ENCODE measurements at regions not wholly inside any gene's neighbourhood (a gene's known extent, or its start where the extent isn't known, plus 50 kb on each side); places are given as distances from the start of the nearest gene placed in this dataset.

- Histone ChIP-seq H2AFZ (ENCODE audit: low read length) (no peak overlapping the region), H3K23ac (ENCODE audit: insufficient read length, low read depth, low read length) (no peak overlapping the region), H2BK5ac (ENCODE audit: insufficient read length, low read length) (no peak overlapping the region), H3K56ac (ENCODE audit: insufficient read length, low read depth, low read length) (no peak overlapping the region), H3K23me2 (ENCODE audit: insufficient read length, low read depth, low read length, poor library complexity, severe bottlenecking) (no peaks in the 10 kb centered on the region), H3K27me3 (ENCODE audit: insufficient read depth, low read length) (no peaks in the 10 kb centered on the region), H3K79me2 (ENCODE audit: insufficient read depth, low read length) (no peaks in the 10 kb centered on the region), H3K4me2 (ENCODE audit: insufficient read depth, insufficient read length, low read length) (no peak overlapping the region), H3K9me3 (ENCODE audit: control insufficient read depth, low read depth, low read length) (no peaks in the 10 kb centered on the region), H3K4ac (ENCODE audit: low read depth, low read length) (no peak overlapping the region), H3K18ac (ENCODE audit: insufficient read length, low read depth, low read length) (no peak overlapping the region), H4K8ac (replicated peaks; ENCODE audit: insufficient read length, low read depth, low read length) (no peak overlapping the region), H3K79me1 (ENCODE audit: insufficient read depth, low read depth, low read length, poor library complexity, severe bottlenecking) (no peaks in the 10 kb centered on the region), H3T11ph (ENCODE audit: low read length) (no peak overlapping the region), H2BK20ac (ENCODE audit: low read depth, low read length, poor library complexity, severe bottlenecking) (no peak overlapping the region), H2BK120ac (ENCODE audit: low read depth, low read length, poor library complexity, severe bottlenecking) (no peak overlapping the region), H2AK5ac (ENCODE audit: insufficient read length, low read length) (no peak overlapping the region), H4K5ac (ENCODE audit: insufficient read length, low read depth, low read length) (no peak overlapping the region), H2BK12ac (ENCODE audit: insufficient read length, low read depth, low read length) (no peak overlapping the region), H4K91ac (ENCODE audit: insufficient read length, low read depth, low read length) (no peak overlapping the region), H2BK15ac (ENCODE audit: low read depth, low read length) (no peak overlapping the region), H3K27ac (ENCODE audit: insufficient read length, low read depth, low read length) (no peak overlapping the region), H3K4me1 (ENCODE audit: insufficient read depth, low read length) (no peaks in the 10 kb centered on the region), H3K14ac (ENCODE audit: insufficient read depth, low read length) (no peak overlapping the region), H3K9ac (ENCODE audit: extremely low read depth, insufficient read length, low read length) (no peak overlapping the region), H4K20me1 (ENCODE audit: control insufficient read depth, insufficient read depth, insufficient read length) (no peaks in the 10 kb centered on the region)
- Mint-ChIP-seq H3K36me3 (ENCODE audit: insufficient read depth in 1 of 3, low read depth in 3 of 3) (no peaks in the 10 kb centered on the region), H3K4me3 (no peak overlapping the region), H3K9me3 (no peaks in the 10 kb centered on the region), H3K4me1 (0 out of 4 replicates have a peak, but pooled peaks cover 0 to 2% of the 10 kb centered on the region in 2 experiments), H3K27ac (no peak overlapping the region), H3K27me3 (ENCODE audit: low read depth) (peaks cover 13% of the 10 kb centered on the region)
- no peak for DNase-seq
- TF ChIP-seq CTCF (conservative IDR thresholded peaks at IDR 0.05), result no peak
- no CpG with 5 or more reads among the region's 2 CpGs for WGBS (ENCODE audit: extremely low coverage, insufficient read length, low lambda C conversion rate)
Observed at GRCh38 chr17:5640726-5641125, 56.4 kb upstream of the NLRP1 start.
